IPS DF 19.7 (cell line): ENCODE measurements at regions not wholly inside any gene's neighbourhood (a gene's known extent, or its start where the extent isn't known, plus 50 kb on each side); places are given as distances from the start of the nearest gene placed in this dataset.
"Not testable (repeated sequence)": the region's sequence is repeated elsewhere in the genome, so short reads cannot be mapped to it uniquely, and the experiment has no call there.

Experiments
- DNase-seq: peaks from one replicate; pipeline ENCODE4 v3.0.0-alpha.2; 2013; ENCODE audit warnings: low read depth, low spot score

DNA sequence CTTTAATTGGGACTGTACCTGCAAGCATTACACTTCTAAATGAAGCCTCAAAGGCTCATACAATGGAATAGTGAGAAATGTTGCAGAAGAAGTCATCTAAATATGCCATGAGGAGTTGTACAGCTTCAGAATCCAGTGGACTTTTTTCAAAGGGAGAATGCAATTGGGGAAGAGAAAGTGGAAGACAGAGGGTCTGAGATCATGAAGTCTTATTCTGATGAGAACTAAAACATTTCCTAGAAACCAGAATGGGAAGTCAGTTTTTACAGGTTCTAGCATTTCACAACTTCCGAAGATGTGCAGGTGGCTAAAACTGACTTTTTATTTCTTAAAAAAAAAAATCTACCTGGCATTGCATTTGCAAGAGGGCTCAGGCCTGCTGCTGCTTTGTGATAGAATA is 424.4 kb upstream of the RUNX1 start:
- DNase-seq, result no peak

DNA sequence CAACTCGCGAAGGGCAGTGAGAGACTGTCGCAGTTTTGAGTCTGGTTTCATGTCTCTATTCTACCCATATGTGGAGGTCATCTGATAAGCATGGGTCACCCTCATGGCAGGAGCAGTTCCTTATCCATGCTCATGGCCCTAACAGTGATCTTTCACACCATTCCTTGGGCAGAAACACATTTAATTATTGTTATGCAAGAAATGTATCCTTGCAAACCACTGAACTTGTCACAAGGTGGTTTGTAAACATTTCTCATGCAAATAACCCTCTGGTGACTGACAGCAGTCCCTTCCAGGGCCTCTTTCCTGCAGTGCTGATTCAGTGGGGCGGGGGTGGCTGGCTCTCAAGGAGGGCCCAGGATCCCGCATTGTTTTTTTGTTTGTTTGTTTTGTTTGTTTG is 421.4 kb upstream of the RUNX1 start:
- DNase-seq, result peak; percentile 28

GRCh38 chr21:35469498-35469897 is 420.4 kb upstream of the RUNX1 start:
- DNase-seq, result no peak

GRCh38 chr21:35468991-35469390 is 419.9 kb upstream of the RUNX1 start:
- DNase-seq, result no peak

DNA sequence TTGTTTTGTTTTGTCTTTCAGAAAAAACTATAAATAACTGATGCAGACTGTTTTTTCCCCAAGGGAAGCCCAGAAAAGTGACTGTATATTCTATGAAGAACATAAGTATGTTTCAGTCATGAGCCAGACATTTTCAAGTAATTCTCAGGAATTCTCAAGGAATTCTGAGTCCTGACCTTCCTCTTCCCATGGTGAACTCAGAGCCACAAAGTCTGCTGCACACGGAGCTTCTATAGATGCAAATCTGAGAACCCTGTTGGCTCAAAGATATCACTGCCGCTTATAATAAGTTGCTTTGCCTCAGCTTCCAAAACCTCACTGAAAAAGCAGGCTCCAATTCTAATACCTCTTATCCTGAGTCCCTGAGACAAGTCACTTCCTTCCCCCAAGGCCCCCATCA is 418.5 kb upstream of the RUNX1 start:
- no peak for DNase-seq

DNA sequence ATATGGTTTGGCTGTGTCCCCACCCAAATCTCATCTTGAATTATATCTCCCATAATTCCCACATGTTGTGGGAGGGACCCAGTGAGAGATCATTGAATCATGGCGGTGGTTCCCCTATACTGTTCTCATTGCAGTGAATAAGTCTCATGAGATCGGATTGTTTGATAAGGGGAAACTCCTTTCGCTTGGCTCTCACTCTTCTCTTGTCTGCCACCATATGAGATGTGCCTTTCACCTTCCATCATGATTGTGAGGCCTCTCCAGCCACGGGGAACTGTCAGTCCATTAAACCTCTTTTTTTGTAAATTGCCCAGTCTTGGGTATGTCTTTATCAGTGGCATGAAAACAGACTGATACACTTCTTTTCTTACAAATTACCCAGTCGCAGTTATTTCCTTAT is 417.6 kb upstream of the RUNX1 start:
- DNase-seq, result not testable (repeated sequence)

GRCh38 chr21:35465741-35466140 is 416.6 kb upstream of the RUNX1 start:
- DNase-seq, result no peak

- DNase-seq, result no peak
These were observed 412.6 kb upstream of the RUNX1 start for GRCh38 chr21:35461700-35462099.

DNA sequence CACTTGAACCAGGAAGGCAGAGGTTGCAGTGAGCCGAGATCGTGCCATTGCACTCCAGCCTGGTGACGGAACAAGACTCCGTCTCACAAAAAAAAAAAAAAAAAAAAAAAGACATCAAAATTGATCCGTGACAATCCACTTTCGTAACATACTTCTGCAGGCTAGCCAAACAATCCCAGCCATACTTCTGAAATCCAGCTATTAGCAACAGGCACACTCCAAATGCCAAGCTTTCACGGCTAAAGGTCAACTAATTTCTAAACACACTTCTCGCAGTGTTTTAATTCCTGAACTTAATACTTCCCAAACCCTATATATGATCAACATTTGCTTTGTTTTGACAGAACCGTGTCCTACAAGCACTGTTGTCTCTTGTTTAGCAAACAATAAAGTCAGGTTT is 411.3 kb upstream of the RUNX1 start:
- DNase-seq, result no peak

GRCh38 chr21:35458405-35458804 is 409.3 kb upstream of the RUNX1 start:
- no peak for DNase-seq

- no peak for DNase-seq
These were observed 408.1 kb upstream of the RUNX1 start for GRCh38 chr21:35457097-35457804.

DNA sequence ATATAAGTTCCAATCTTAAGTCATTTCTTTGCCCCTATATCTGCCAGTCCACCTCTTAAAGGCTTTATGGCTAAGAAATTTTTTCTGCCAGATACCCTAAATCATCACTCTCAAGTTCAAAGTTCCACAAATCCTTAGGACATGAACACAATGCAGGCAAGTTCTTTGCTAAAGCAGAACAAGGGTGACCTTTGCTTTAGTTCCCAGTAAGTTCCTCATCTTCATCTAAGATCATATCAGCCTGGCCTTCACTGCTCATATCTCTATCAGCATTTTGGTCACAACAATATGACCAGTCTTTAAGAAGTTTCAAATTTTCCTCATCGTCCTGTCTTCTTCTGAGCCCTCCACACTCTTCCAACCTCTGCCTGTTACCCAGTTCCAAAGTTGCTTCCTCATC is 402.2 kb upstream of the RUNX1 start:
- DNase-seq, result no peak

GRCh38 chr21:35450830-35451229 is 401.7 kb upstream of the RUNX1 start:
- no peak for DNase-seq

DNA sequence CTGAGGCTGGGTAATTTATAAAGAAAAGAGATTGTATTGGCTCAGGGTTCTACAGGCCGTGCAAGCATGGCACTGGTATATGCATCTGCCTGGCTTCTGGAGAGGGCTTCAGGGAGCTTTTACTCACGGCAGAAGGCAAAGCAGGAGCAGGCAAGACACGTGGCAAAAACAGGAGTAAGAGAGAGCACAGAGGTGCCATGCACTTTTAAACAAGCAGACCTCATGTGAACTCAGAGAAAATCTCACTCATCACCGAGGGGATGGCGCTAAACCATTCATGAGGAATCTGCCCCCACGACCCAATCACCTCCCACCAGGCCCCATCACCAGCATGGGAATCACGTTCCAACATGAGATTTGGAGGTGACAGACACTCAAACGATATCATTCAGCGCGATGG is 400.7 kb upstream of the RUNX1 start:
- no peak for DNase-seq

DNA sequence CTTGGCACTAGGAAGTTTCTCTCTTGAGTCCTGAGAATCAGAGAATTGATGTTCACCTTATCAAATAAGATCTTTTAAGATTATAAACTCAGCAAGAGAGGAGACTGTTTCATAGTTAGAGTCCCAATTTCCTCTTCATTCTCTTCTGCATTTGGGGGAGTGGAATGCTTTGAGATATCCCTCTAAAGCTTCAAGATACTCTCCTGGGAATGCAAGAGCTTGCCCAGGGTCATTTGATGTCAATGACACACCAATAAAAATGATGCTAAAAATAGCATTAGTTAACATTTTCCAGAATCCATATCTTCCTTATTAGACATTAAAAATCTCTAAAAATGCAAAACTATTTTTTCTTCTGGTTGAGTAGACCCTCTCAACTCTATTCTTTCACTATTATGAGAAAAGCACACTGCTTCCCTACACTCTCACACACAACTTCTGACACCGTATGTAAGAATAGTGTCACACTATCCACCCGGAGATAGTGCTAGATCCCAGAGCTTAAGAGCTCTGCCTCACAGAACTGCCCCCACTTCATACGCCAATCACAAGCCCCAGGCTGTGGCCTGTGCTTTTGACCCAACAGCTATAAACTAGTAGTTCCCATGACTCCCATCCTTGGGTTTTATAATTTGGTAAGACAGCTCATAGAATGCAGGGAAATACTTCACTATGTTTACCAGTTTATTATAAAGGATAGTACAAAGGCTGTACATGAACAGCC is 399.9 kb upstream of the RUNX1 start:
- no peak for DNase-seq

- DNase-seq, result no peak
These were observed 395.3 kb upstream of the RUNX1 start for GRCh38 chr21:35444391-35444790.

GRCh38 chr21:35441868-35442582 is 392.9 kb upstream of the RUNX1 start:
- no peak for DNase-seq

- DNase-seq, result no peak
These were observed 389.7 kb upstream of the RUNX1 start for GRCh38 chr21:35438643-35439404.

- no peak for DNase-seq
These were observed 388.8 kb upstream of the RUNX1 start for GRCh38 chr21:35437941-35438340.

DNA sequence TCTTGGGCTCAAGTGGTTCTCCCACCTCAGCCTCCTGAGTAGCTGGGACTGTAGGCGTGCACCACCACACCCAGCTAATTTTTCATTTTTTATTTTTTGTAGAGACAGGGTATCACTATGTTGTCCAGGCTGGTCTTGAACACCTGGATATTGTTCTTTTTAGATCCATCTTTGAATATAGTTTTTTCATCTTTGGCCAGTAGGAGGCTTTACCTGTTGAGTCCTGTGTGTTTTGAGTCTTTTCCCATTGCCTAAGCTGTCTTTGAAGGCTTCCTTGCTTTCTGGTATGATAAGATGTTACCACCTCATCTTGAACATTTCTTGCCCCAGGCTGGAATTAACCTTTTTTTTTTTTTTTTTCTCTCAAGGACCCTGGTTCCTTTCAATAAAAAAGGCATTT is 387.8 kb upstream of the RUNX1 start:
- DNase-seq, result no peak

DNA sequence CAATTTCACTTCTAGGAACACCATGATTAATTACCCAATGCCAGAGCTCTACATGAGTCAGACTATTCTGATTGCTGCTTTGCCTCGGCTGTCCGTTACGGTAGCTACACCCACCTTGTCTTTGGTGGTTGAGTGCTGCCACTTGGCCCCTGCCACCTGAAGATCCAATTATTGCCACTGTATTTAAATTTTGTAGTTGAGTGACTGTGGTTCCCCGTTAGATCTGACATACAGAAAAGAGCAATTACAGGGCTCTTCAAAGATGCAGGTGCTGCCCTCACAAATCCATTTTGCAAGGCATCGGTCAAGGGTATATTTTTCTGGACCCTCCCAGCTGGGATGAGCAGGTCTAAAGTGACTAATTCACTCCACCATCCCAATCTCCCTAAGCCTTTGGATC is 383.5 kb upstream of the RUNX1 start:
- DNase-seq, result not testable (repeated sequence)

- DNase-seq, result no peak
These were observed 381.2 kb upstream of the RUNX1 start for GRCh38 chr21:35430260-35430659.
